ENCODE measurements at regions not wholly inside any gene's neighbourhood (a gene's known extent, or its start where the extent isn't known, plus 50 kb on each side); places are given as distances from the start of the nearest gene placed in this dataset.

DNA sequence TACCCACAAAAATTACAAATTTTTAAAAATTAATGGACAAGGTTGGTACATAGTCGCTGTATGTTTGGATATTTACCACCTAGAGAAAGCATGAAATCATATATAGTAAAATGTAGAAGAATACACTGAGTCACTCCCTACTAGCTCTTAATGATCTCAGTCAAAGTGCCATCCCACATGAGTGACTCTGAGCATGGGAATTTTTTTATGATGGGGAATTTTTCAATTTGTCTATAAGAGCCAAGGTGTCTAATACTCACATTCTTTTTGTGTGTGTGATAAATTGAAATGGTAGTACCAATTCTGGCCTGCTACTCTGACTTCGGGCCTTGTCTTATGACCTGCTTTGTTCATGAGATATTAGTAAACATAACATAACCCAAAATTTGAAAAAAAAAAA lies 483.2 kb downstream of the CDH10 start:
- H3K4me1 ChIP-seq (ENCODE audit: control insufficient read depth, insufficient read depth, low read length): no peaks in the 10 kb centered on the region
- no peak overlapping the region for H2AK9ac ChIP-seq (replicated peaks; ENCODE audit: low read depth, low read length, poor library complexity)
- intact Hi-C loops (cut with micrococcal nuclease): no loop called here
- H2AK5ac ChIP-seq (ENCODE audit: low read depth, low read length): no peak overlapping the region
- H2BK5ac ChIP-seq (ENCODE audit: low read depth, low read length, poor library complexity, severe bottlenecking): no peak overlapping the region
- H3K27ac ChIP-seq (ENCODE audit: insufficient read depth, low read length): no peak overlapping the region
- H3K4me2 ChIP-seq (ENCODE audit: low read depth, low read length): no peak overlapping the region
- H4K20me1 ChIP-seq (ENCODE audit: insufficient read depth, low read length): no peaks in the 10 kb centered on the region
- ATAC-seq (ENCODE audit: low read depth) (no peak), DNase-seq (no peak)
- H3K23ac ChIP-seq (ENCODE audit: low read depth, low read length): no peak overlapping the region
- H3K9me1 ChIP-seq (ENCODE audit: insufficient read depth, low read length): no peaks in the 10 kb centered on the region
- no peak overlapping the region for H4K5ac ChIP-seq (ENCODE audit: low read depth, low read length)
- no peak overlapping the region for H3K18ac ChIP-seq (ENCODE audit: low read depth, low read length)
- in situ Hi-C loops (cut with MboI; ENCODE audit: low sequenced_read_pairs): no loop called here
- H3K9ac ChIP-seq (ENCODE audit: low read depth, low read length): no peak overlapping the region
- no peak overlapping the region for H2BK20ac ChIP-seq (ENCODE audit: low read depth, low read length)
- ChIA-PET POLR2A (ENCODE audit: unreplicated experiment) (no interaction called here), CTCF (no interaction called here)
- no peaks in the 10 kb centered on the region for H3K36me3 ChIP-seq (ENCODE audit: control insufficient read depth, insufficient read depth, low read length)
- H2BK120ac ChIP-seq (ENCODE audit: low read depth, low read length): no peak overlapping the region
- no peaks in the 10 kb centered on the region for H3K79me1 ChIP-seq (ENCODE audit: low read depth in 1 of 2, low read length in 2 of 2)
- no peak overlapping the region for H2BK15ac ChIP-seq (ENCODE audit: low read depth, low read length)
- H4K8ac ChIP-seq (ENCODE audit: low read depth in 2 of 2, low read length in 2 of 2): no peak overlapping the region
- H3K4ac ChIP-seq (ENCODE audit: low read depth, low read length): no peak overlapping the region
- no peak overlapping the region for H3K4me3 ChIP-seq (ENCODE audit: insufficient read depth, low read depth, low read length)
- no CpG with 5 or more reads among the region's 2 CpGs for WGBS, 2 experiments (ENCODE audit: extremely low coverage in 2 of 2, insufficient read length in 1 of 2)
- no peak overlapping the region for H2AFZ ChIP-seq (replicated peaks; ENCODE audit: low read length, poor library complexity)
- H3K14ac ChIP-seq (replicated peaks; ENCODE audit: low read depth, low read length): no peak overlapping the region
- dilution Hi-C loops (cut with HindIII; ENCODE audit: low sequenced_read_pairs, unreplicated experiment): no loop called here
- no peaks in the 10 kb centered on the region for H3K27me3 ChIP-seq (ENCODE audit: control insufficient read depth, insufficient read depth, low read length)
- no peak for TF ChIP-seq NFE2L2 (IDR thresholded peaks at IDR 0.05; ENCODE audit: low read depth, low read length)
- TF ChIP-seq CEBPB (IDR thresholded peaks at IDR 0.05; ENCODE audit: low read depth, low read length): no peak
- no peak for TF ChIP-seq MXI1 (IDR thresholded peaks at IDR 0.05; ENCODE audit: borderline replicate concordance, low read depth, low read length)
- no peak for TF ChIP-seq SMC3 (IDR thresholded peaks at IDR 0.05; ENCODE audit: low read depth, low read length)
- no peak for TF ChIP-seq CHD1 (IDR thresholded peaks at IDR 0.05; ENCODE audit: low read depth, low read length)
- no peak overlapping the region for H4K91ac ChIP-seq (ENCODE audit: insufficient read depth, low read depth, low read length)
- no peaks in the 10 kb centered on the region for H3K9me3 ChIP-seq (ENCODE audit: control insufficient read depth, insufficient read depth, low read length)
- BruUV-seq (replicated peaks): no TSS peak
- no peak overlapping the region for H3K56ac ChIP-seq (ENCODE audit: extremely low read depth, insufficient read depth, low read length)

Data from IMR-90 (cell line).